GM12875 (cell line): ENCODE measurements at regions not wholly inside any gene's neighbourhood (a gene's known extent, or its start where the extent isn't known, plus 50 kb on each side); places are given as distances from the start of the nearest gene placed in this dataset.
"Not testable (repeated sequence)": the region's sequence is repeated elsewhere in the genome, so short reads cannot be mapped to it uniquely, and the experiment has no call there.

Source experiments
- H3K4me3 ChIP-seq: one replicate; pipeline ENCODE4 v1.5.1; 2011; ENCODE audit warnings: low read depth, low read length, control low read depth
- TF ChIP-seq, protein P1 (sequence below): IDR thresholded peaks from 2 replicates; pipeline ENCODE4 v1.5.1; 2011; ENCODE audit warnings: low read depth, mild to moderate bottlenecking, control low read depth, inconsistent platforms, low read length, moderate library complexity, borderline replicate concordance; ENCODE audit not compliant: insufficient read depth

GRCh38 chr20:60785785-60786184 is 466.3 kb upstream of the CDH4 start:
- no peak overlapping the region for H3K4me3 ChIP-seq
- TF ChIP-seq, protein P1, sequence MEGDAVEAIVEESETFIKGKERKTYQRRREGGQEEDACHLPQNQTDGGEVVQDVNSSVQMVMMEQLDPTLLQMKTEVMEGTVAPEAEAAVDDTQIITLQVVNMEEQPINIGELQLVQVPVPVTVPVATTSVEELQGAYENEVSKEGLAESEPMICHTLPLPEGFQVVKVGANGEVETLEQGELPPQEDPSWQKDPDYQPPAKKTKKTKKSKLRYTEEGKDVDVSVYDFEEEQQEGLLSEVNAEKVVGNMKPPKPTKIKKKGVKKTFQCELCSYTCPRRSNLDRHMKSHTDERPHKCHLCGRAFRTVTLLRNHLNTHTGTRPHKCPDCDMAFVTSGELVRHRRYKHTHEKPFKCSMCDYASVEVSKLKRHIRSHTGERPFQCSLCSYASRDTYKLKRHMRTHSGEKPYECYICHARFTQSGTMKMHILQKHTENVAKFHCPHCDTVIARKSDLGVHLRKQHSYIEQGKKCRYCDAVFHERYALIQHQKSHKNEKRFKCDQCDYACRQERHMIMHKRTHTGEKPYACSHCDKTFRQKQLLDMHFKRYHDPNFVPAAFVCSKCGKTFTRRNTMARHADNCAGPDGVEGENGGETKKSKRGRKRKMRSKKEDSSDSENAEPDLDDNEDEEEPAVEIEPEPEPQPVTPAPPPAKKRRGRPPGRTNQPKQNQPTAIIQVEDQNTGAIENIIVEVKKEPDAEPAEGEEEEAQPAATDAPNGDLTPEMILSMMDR: no peak

GRCh38 chr20:60786686-60787217 is 465.3 kb upstream of the CDH4 start:
- TF ChIP-seq, protein P1: no peak
- H3K4me3 ChIP-seq: no peak overlapping the region

DNA sequence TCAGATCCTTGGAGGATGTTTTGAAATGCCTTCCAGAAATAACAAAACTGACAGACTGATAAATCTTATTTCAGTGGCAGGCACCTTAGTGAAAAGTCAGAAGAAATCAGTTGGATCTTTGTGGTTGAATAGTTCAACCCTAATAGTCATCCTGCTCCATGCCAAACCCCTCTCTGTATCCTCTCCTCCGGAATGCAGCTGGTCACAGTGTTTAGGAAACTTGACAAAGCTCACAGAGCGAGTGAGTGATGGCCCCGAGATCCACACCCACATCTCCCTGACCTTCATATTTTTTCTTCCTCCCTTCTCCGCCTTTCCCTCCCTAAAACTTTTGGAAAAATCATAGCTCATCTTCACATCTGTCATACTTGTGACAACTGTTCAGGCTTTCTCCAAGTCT is 464.8 kb upstream of the CDH4 start:
- TF ChIP-seq, protein P1: no peak
- no peak overlapping the region for H3K4me3 ChIP-seq

GRCh38 chr20:60788070-60788469 is 464.0 kb upstream of the CDH4 start:
- TF ChIP-seq, protein P1: no peak
- no peak overlapping the region for H3K4me3 ChIP-seq

- no peak overlapping the region for H3K4me3 ChIP-seq
- TF ChIP-seq, protein P1: no peak
Observed at GRCh38 chr20:60789399-60789798, 462.7 kb upstream of the CDH4 start.

DNA sequence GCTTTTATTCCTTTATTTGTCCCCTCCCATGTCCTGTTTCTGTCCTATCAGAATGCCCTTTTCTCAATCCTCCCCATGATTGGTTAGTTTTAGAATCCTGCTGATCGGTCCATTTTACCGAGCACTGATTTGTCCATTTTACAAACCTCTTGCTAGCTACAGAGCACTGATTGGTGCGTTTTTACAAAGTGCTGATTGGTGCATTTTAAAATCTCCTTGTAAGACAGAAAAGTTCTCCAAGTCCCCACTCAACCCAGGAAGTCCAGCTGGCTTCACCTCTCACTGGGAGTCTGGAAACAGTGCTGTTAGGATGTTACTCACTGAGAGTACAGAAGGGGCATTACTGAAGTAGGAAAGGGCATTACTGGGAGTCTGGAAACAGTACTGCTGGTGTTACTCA is 461.7 kb upstream of the CDH4 start:
- not testable (repeated sequence) for H3K4me3 ChIP-seq

DNA sequence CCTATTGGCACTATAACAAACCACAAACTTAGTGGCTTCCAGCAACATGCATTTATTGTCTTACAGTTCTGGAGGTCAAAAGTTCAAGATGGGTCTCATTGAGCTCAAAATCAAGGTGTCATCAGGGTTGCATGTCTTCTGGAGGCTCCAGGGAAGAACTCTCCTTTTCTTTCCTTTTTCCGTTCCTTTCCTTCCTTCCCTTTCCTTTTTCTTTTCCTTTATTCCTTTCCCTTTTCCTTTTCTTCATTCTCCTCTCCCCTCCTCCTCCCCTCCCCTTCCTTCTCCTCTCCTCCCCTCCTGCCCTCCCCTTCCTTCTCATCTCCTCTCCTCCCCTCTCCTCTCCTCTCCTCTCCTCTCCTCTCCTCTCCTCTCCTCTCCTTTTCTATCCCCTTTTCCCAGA is 460.2 kb upstream of the CDH4 start:
- TF ChIP-seq, protein P1: no peak

GRCh38 chr20:60792941-60793340 is 459.1 kb upstream of the CDH4 start:
- H3K4me3 ChIP-seq: no peak overlapping the region
- TF ChIP-seq, protein P1: no peak

More for the DNA sequence above, 460.2 kb upstream of the CDH4 start:
- H3K4me3 ChIP-seq: no peak overlapping the region
